ENCODE measurements at regions not wholly inside any gene's neighbourhood (a gene's known extent, or its start where the extent isn't known, plus 50 kb on each side); places are given as distances from the start of the nearest gene placed in this dataset.

DNA sequence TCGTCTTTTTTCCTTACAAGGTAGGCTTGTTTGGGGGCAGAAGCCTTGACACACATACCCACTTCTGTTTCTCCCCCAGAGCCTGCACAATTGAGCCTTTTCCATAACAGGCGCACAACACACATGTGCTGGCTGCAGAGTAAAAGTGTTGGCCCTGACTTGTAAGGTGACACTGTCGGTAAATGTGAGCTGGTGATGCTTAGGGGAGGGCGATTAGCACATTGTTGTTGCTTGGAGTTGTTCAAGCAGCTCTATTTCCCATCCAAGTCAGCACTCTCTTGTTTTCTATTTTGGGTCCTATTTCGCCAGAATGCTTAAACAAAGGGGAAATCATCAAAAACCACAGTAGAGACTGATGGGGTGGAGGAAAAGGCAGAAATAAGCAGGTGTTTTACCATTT lies 51.9 kb upstream of the PTPRJ start:
- DNase-seq (ENCODE audit: low read depth) = no peak

DNA sequence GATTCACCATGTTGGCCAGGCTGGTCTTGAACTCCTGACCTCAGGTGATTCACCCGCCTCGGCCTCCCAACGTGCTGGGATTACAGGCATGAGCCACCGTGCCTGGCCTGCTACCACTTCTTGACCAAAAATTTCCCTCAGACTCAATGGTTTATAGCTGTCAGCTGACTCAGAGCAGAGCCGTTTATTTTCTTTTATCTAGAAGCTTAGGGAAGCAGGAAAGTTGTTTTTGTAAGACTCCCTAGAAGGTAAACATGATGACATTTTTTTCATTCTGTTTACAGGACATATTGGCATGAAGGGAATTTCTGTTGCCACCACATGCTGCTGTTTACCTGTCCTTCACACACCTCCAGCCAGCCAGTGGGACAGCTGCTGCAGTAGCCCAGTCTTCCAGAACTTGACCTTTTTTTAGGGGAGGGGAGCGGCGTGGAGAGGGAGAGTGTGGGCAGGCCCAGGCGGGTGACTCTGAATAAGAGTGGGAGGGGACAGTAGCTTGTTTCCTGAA lies 56.1 kb upstream of the PTPRJ start:
- peak; percentile 98 for DNase-seq (ENCODE audit: low read depth)

GRCh38 chr11:47923667-47924066 lies 56.7 kb upstream of the PTPRJ start:
- DNase-seq (ENCODE audit: low read depth) = peak; percentile 71

DNA sequence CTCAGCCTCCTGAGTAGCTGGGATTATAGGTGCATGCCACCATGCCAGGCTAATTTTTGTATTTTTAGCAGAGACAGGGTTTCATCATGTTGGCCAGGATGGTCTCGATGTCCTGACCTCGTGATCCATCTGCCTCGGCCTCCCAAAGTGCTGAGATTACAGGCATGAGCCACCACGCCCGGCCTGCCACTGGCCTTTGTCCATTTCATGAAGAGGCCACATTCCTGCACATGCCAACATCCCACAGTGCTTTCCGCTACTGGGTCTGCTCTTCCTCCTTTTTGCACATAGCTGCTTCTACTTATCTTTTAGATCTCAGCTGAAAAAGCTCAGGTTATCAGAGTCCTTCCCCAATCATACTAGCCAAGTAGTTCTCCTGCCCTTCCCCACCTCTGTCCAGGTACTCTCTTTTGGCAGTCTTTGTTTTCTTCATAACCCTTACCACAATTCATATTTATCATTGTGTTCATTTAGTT lies 59.2 kb upstream of the PTPRJ start:
- DNase-seq (ENCODE audit: low read depth) = peak; percentile 26

DNA sequence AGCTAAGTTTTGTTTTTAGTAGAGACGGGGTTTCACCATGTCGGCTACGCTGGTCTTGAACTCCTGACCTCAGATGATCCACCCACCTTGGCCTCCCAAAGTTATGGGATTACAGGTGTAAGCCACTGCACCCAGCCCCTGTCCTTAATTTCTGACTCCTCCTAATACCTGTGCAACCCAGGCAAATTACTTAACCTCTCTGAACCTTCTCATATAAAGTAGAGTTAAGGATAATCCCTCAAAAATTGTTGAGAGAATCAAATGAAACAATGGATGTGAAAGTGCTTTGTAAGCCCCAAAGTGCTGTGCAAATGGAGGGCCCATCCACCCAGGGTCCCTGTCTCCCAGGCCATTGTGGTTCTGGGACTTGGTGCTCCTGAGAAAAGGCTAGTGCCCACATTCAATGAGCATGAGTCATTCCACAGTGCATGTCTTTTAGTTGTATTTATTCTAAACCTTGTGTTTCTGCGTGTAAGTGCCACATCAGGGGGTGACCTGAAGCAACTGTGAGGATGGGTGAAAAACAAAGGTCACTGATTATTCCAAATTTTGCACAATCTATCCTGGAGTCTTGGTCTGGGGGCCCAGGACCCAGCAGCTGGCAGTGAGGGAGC lies 61.4 kb upstream of the PTPRJ start:
- peak; percentile 92 for DNase-seq (ENCODE audit: low read depth)

DNA sequence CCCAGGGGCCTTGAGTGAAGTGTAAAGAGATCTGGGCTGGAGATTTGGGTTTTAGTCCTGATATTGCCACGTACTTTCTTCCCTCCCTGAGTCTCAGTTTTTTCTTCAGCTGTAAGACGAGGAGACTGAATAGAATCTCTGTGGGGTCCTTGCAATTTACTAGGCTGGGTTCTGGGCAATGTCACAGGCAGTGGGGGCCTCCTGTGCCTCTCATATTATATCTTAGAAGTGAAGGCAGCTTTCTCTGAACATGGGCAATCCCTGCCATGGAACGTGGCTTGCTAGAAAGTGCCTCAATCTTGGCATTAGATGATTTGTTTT lies 62.0 kb upstream of the PTPRJ start:
- no peak for DNase-seq (ENCODE audit: low read depth)

- DNase-seq (ENCODE audit: low read depth) = peak; percentile 97
These were observed 62.6 kb upstream of the PTPRJ start for GRCh38 chr11:47917599-47918369.

GRCh38 chr11:47916361-47916841 lies 64.0 kb upstream of the PTPRJ start:
- DNase-seq (ENCODE audit: low read depth) = no peak

DNA sequence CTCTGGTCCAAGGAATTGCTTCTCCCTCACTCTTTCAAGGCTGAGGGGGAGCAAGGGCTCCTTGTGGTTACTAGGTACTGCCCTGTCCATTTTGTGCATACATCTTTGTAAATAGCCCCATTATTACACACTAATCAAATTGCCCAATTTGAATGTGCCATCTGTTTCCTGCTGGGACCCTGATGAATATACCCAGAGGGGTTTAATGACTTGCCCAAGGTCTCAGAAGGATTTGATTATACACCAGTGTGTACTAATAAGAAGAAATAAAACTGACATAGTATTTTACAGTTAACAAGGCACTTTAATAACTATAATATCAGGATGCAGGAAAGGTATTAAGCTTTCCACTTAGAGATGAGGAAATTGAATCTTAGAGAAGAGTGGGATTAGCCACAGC lies 64.6 kb upstream of the PTPRJ start:
- DNase-seq (ENCODE audit: low read depth) = no peak

DNA sequence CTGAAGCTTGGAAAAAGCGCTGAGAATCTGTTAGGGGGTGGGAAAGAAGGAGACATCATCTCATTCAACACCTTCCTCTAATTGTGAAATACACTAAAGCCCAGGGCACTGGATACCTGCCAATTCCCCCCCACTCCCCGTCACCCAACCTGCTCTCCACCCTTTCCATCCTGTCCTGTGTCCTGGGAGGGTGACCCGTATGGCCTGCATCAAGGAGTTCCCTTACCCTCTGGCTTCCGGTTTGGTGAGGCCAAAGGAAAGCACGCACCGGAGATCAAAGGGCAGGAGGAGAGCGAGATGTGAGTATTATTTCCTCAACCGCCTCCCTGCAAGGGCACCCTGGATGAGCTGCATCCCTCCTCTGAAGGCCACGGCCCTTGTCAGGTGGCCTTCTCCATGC lies 65.0 kb upstream of the PTPRJ start:
- no peak for DNase-seq (ENCODE audit: low read depth)

DNA sequence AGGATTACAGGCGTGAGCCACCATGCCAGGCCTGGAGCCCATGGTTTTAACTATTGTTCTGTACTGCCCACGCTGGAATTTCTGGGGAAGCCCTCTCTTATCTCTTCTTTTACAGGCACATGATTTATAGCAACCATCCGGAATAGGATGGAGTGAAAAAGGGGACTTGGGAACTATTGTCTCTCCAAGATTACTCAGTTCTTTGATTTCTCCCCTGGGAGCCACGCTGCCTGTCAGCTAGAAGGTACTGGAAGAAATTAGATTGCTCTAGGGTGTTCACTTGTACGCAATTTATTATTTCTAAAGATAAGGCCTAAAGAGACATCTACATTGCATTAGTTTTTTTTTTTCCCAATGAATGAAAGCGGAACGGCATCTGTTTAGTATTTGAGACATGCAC lies 65.6 kb upstream of the PTPRJ start:
- DNase-seq (ENCODE audit: low read depth) = no peak

- no peak for DNase-seq (ENCODE audit: low read depth)
These were observed 65.5 kb upstream of the NUP160 start for GRCh38 chr11:47913529-47914244.

DNA sequence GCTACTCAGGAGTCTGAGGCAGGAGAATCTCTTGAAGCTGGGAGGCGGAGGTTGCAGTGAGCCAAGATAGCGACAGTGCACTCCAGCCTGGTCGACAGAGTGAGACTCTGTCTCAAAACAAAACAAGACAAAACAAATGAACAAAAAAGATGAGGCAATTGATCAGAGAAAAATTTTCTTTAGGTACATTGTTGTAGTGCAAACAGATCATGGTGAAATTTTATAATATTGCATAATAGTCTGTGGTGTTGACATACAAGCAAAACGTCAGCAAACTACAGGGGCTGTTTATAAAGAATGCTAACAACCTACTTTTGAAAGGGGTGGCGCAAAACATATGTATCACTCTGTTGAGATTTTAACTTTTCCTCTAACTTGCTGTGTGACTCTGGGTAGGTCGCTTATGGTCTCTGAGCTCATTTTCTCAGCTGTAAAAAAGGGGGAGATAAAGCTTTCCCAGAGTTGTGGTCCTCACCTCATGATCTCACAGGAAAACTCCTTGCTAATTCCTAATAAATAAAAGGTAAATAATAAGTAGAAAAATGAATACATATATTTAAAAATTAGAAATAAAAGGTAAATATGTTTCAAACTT lies 64.8 kb upstream of the NUP160 start:
- no peak for DNase-seq (ENCODE audit: low read depth)

DNA sequence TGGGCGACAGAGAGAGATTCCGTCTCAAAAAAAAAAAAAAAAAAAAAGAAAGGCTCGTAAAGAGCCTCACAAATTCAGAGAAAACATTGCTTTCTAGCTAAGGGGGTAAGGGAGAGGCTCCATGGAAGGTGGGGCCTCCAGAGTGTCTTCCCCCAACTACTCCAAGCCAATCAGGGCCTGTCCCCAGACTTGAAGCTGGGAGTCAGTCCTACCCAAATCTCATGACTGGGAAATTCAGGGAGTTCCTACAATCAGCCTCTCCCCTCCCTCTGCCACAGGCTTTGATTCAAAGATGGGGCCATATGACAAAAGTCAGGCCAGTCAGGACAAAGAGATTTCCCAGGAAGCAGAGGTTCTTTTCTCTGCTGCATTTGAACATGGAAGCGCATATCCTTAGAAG lies 63.0 kb upstream of the NUP160 start:
- no peak for DNase-seq (ENCODE audit: low read depth)

GRCh38 chr11:47908198-47908597 lies 60.0 kb upstream of the NUP160 start:
- peak; percentile 12 for DNase-seq (ENCODE audit: low read depth)

DNA sequence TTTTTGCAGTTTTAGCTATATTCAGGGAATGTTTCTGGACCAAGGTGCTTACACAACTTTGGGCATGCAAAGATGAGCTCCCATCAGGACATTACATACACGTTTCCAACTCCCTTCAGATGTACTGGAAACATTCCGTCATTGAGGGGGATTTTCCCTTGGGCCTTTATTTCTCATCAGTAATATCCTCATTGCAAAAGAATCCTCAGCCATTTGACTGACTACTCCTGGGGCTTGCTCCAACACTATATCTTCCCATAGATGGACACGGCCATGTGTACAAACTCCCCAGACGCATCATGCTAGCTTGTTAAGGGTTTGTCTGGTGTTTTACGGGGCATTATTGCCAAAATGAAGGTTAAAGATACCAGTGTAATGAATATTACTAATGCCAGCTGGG lies 59.3 kb upstream of the NUP160 start:
- DNase-seq (ENCODE audit: low read depth) = no peak

DNA sequence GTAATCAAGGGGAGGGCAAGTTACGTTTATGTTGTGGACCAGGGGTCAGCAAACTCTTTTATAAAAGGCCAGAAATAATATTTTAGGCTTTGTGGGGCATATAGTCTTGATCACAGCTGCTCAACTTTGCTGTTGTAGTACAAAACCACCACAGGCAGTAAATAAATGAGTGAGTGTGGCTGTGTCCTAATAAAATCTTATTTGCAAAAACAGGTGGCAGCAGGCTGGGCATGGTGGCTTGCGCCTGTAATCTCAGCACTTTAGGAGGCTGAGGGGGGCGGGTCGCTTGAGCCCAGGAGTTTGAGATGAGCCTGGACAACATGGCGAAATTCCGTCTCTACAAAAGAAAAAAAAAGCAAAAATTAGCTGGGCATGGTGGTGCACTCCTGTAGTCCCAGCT lies 57.9 kb upstream of the NUP160 start:
- no peak for DNase-seq (ENCODE audit: low read depth)

DNA sequence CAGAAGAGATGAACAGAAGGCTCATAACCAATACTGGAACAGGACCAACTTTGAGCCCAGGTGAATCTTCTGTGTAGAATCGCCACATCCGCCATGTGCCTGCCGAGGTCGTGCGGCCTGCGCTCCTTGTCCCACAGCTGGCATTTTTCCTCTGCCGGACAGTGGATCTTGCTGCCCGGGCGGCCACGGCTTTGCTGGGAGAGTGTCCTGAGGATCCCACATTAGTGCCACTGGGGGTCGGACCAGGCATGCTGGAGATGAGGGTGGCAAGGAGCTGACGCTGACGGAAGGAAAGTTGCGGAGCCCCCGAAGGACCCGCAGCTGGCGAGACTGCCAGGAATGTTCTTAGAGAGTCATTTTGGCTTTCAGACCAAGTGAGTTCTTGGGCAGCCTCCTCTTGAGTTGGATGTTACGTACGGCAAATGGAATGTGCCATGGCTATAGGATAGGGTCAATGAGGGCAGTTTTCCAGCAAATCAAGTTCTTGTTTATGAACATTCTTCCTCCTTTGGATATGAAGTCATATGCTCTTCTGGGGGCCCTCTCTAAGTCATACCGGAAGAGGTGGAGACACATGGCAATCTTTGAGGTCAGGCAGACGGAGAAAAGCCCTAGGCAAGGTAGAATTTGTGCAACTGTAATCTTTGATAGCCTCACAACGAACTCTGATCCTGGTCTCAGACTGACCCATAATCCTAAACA lies 57.4 kb upstream of the NUP160 start:
- DNase-seq (ENCODE audit: low read depth) = peak; percentile 27

- no peak for DNase-seq (ENCODE audit: low read depth)
These were observed 56.7 kb upstream of the NUP160 start for GRCh38 chr11:47904808-47905207.

DNA sequence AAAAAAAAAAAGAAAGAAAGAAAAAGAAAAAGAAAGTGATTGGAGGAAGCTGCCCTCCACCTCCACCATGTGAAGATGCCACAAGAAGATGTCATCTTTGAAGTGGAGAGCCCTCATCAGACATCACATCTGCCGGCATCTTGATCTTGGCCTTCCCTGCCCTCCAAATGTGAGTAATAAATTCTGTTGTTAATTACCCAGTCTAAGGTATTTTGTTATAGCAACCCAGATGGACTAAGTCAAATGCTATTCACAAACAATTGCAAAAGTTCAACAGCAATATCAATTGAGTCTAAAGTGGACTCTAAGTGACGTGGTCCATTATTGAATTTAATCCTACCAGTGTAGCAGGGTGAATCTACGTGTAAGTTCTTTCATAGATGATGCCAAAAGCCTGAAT lies 55.9 kb upstream of the NUP160 start:
- peak; percentile 26 for DNase-seq (ENCODE audit: low read depth)

GRCh38 chr11:47899801-47900200 lies 51.7 kb upstream of the NUP160 start:
- no peak for DNase-seq (ENCODE audit: low read depth)

Data from M059J (cell line).